ENCODE measurements at regions not wholly inside any gene's neighbourhood (a gene's known extent, or its start where the extent isn't known, plus 50 kb on each side); places are given as distances from the start of the nearest gene placed in this dataset.

DNA sequence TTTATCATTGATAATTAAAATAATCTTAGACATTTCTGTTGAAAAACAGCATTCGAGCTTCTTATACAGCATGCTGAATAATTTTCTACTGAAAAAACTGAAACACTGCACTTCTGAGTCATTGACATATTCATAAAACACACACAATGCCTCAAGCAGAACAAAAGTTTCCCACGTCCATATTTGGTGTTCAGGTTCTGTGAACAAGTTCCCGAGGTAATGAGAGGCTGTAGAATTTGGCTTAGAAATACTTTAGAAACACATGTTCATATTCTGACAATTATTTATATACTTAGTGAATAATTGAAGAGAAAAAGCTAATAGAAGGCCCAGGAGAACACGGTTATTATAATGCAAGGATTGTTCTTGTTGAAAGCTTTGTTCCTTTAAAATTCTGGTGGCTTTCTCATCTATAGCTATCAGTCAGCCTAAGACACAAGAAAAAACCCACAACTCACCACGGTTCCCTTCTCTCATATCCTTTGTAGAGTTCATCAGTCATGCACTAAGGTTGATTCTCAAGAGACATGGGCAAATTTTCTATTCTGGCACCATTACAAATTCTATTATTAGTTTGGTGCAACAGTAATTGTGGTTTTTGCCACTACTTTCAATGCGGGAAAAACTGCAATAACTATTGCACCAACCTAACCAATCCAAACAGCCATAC, 194.4 kb downstream of the TMX3 start:
- DNase-seq (ENCODE audit: low spot score): no peak

DNA sequence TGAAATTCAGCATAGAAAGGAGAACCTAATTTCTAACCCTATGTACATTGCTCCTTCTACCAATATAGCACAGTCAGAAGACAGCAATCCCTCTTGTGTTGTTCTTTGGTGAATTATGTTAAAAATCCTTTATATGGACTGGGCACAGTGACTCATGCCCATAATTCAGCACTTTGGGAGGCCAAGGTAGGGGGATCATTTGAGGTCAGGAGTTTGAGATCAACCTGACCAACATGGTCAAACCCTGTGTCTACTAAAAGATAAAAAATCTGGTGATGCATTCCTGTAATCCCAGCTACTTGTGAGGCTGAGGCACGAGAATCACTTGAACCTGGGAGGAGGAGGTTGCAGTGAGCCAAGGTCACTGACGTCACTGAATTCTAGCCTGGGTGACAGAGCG, 195.6 kb downstream of the TMX3 start:
- DNase-seq (ENCODE audit: low spot score): no peak

DNA sequence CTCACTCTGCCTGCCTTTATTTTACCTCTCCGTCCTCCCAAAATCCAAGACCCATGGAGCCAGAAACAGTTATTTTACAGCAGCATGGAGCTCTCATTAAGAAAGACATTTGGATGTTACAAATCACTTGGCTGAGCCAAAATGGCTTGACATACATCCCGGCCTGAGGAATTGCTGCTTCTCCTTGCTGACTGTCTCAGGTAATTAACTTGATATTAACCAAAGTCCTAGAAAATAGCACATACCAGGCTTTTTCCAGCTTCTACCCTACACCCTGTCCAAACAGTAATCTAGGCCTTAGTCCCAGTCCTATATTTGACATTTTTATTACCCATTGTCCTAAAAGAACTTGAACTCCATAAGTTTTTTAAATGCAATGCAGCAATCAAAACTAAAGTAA, 205.0 kb downstream of the TMX3 start:
- DNase-seq (ENCODE audit: low spot score): no peak

DNA sequence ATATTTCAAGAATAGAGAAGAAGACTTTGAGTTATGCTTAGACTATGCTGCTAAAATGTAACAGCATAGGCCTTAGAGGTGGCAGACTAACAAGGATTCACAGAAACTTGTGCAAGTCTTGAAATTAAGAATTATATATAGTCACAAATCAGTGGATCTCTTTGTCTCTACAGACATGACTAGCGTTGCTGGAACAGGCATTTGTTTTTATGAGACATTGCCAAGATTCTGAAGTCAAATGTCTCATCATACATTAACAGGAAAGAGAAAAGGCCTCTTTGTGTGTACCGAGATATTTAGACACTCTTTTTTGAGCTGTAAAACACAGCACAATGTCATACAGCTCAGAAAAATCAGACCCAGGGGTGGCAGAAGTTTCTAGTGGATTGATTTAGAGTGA, 207.1 kb downstream of the TMX3 start:
- DNase-seq (ENCODE audit: low spot score): peak; percentile 7

DNA sequence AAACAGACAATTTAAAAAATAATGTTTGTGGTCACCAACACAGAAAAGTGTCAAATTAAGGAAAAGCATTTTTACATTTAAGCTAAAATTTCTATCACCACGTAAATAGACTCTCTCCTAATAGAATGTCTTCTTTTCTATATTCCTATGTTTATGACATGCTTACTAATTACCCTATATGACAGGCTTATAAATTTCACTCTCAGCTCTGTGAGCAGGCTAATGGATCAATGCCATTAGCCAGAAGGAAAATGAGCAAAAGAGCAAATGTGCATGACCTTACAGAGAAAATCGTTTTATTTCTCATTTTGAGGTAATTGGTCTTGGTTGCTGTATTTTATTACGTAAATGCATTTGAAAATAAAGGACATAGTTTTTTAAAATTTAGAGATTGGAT, 209.7 kb downstream of the TMX3 start:
- no peak for DNase-seq (ENCODE audit: low spot score)

DNA sequence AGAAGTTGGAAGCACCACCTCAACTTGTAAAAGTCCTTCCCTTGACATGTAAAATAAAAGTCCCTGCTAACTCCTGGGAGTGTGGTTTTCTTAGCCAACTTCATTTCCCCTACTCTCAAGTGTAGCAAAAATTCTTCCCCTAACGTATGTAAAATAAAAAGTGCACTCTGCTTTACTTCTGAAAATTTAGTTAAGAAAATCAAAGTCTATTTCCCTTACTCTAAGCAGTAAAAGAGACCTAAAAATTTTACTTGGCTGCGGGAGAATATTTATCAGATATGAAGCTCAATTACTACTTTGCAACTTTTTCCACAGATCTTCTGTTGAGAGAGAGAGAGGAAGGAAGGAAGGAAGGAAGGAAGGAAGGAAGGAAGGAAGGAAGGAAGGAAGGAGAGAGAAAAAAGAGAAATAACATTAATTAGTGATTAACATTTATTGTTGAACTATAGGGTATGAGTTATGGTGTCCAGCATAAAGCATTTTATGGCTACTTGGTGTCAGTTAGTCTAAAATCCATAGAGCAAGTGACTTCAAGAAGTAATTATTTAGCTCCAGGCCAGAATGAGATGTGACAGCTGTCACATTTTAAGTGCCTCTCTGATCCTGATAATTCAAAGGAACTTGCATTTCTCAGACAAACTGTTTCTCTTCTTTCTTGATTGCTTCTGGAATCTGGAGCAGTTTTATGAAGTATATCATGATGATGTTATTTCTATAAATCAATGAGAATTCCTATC, 210.3 kb downstream of the TMX3 start:
- no peak for DNase-seq (ENCODE audit: low spot score)

DNA sequence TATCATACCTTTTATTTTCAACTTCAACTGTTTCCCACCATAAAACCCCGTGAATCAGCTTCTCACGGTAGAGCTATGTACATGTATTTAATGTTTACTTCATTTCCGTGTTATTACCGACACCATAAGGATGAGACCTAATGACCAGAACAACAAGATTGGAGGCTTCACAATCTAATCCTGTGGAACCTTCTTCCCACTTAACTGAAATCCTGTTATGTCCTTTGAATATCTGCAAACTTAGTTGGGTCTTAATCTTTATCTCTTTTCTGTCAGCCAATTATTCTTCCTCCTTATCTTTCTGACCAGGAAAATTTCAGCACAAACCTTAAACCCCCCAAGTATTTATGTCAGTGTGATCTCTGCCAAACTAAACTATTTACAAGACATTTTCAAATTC, 214.4 kb downstream of the TMX3 start:
- DNase-seq (ENCODE audit: low spot score): no peak

DNA sequence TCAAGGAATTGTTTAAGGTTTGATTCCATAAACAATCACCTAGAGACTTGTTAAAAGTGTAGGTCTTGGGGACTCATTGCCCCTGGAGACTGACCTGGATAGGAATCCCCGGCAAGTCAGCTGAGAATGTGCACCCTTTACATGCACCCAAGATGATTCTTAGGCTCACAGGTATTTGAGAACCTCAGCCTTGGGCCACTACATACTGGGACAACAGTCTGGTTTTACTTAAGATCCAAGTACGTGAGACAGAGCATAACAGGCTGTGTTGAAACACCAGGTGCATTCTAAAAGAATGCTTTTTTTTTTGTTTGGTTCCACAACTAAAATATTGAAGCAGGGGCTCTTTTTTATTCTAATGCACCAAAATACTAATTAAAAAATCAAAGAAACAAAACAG, 215.8 kb downstream of the TMX3 start:
- no peak for DNase-seq (ENCODE audit: low spot score)

DNA sequence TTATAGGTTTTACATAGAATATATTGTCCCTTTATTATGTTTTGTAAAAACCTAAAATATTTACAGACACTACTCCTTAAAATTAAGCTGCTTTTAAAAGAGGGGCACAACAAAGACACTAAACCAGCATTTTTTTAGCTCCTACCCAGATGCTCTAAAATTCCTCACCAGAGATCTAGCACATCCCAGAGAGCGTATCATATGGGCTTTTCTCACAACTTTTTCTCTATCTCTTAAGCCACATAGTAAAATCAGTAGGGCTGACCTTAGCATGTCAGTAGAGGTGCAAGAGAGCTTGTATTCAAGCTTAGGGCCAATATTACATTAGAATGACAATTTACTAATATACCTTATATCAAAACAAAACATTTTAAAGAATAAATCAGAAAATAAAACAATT, 216.3 kb downstream of the TMX3 start:
- no peak for DNase-seq (ENCODE audit: low spot score)

DNA sequence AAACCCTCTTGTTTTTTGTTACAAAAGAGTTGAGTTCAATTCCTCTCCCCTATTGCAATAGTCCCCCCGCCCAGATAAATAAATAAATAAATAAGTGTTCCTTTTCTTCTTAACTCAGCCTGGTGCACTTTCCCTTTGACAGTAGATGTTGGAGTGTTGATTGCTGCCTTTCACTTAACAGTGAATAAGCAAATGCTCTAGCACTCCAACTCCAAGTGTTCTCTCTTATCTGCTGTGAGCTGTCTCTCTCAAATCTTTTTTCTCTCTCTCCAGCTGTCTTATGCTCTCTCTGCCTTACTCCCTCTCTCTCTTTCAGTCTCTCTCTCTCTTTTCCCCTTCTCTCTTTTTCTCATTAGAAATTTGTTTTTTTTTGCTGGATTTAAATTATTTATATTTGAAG, 216.7 kb downstream of the TMX3 start:
- no peak for DNase-seq (ENCODE audit: low spot score)

DNA sequence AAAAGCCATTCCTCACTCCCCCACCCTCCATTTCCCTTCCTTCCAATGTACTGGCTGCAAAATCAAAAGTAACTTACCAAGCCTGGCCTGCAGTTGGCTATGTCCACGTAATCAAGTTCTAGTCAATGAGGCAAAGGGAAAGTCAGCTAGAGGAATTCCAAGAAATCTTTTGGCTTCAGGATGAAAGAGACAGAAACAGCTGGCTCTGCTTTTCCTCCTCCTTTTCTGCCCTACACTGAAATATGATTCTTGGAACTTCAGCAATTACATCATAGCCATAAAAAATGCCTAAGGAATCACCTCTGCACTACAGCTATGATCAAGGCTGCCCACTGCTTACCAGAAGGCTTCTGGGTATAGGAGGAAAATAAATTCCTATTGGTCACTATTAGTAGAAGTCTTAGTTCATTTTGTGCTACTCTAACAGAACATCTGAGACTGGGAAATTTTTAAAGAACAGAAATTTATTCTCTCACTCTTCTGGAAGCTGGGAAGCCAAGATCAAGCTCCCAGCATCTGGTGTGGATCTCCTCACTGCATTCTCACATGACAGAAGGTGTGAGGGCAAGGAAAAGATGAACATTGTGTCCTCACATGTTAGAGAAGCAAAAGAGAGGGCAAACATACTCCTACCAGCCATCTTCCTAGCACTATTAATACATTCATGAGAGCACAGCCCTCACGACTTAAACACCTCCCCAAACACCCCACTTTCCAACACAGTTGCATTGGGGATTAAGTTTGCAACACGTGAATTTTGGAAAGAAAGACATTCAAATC, 219.9 kb downstream of the TMX3 start:
- DNase-seq (ENCODE audit: low spot score): no peak

DNA sequence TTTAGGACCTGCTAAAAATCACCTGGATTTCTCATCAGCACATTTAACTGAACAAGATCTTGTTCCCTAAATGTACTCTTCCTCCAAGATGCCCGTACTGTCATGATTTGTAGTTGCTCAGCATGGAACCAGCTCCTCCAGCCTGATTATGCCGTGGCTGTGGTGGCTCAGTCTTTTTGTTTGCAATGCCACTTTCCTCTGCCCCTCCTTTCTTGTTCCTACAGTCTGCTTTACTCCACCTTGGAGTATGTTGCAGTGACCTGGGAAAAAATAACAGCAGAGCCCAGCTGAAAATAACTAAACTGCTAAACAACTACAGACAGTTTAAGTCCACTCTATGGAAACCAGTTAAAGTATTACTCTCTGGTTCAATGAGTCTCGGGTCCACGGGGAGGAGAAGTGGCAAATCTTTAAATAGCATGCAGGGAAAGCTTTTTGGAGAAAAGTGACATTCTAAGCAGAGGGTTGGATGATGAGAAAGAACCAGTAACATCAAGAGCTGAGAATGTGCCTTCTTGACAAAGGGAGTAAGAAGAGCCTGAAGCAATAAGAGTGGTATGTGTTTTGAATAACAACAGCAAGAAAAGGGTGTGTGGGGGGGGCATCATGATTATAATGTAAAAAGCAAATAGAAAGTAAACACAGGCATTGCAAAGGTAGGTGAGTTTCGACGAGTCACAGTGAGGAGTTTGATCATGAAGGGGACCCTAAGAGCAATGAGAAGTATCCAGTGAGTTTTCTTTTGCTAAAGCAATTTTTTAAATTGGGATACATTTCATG, 225.7 kb downstream of the TMX3 start:
- DNase-seq (ENCODE audit: low spot score): no peak

DNA sequence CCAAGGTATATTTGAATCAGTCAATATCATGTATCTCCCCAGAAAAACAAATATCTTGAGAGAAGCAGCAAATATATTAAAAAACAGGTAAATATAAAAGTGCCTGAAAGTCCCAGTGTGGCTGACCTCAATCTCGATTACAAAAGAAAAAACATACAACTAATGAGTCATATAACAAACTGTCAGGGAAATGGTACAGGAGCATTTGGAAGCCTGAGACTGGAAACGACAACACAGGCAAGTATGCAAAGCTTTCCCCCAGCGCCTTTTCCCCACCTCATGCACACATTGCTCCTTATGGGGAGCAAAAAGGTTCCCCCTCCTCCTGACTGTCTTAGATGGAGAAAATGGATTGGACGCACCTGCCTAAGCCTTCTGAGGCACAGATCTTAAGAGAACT, 230.7 kb downstream of the TMX3 start:
- DNase-seq (ENCODE audit: low spot score): no peak

DNA sequence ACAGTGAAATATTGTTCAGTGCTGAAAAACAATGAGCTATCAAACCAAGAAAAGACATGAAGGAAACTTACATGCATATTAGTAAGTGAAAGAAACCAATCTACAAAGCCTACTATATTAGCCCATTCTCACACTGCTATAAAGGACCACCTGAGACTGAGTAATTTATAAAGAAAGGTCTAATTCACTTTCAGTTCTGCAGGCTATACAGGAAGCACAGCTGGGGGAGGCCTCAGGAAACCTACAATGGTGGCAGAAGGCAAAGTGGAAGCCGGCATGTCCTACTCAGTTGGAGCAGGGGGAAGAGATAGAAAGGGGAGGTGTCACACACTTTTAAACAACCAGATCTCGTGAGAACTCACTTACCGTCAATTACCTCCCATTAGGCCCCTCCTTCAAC, 232.1 kb downstream of the TMX3 start:
- no peak for DNase-seq (ENCODE audit: low spot score)

DNA sequence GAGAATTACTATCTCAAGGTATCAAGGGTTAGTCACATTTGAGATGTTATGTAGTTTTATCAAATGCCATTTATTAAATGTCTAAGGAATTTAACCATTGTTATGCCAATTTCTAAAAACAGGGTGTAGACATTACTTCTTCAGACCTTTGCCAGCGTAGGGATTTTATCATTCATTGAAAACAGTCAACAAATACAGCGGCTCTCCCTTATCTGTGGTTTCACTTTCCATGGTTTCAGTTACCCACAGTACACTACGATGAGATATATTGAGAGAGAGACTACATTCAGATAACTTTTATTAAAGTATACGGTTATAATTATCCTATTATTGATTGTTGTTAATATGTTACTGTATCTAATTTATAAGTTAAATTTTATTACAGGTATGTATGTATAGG, 234.7 kb downstream of the TMX3 start:
- DNase-seq (ENCODE audit: low spot score): no peak

DNA sequence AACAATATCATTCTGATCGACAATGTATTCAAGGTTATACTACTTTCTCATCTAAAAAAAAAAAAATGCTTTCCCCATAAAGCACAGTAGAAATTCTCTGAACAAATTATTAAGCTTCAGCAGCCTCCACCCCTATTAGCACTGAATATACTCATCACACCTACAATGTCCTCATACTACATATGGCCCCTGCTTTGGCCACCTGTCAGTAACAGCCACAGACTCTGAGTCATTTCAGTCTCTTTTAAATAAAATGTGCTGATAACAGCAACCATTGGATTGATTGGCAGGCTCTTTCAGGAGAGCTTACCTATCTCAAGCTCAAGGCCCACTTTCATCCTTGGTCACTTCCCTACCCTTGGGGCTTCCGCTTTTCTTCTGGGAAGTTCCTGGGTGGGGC, 236.7 kb downstream of the TMX3 start:
- no peak for DNase-seq (ENCODE audit: low spot score)

DNA sequence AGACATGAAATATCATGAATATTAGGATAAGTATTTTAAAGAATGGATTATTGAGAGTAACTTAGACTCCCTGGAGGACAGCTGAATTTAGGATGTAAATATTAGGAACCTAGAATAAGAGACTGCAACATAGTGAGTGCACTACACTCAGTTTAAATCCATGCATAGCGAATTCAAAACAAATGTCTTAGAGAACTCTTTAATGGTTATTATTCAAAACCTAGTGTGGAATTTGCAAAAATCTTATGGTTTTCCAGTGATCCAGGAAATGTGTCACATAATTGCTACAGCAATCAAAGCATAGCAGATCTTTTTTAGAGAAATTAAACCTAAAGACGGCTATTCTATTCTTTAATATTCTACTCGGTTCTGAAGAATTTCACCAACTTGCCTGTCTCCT, 239.0 kb downstream of the TMX3 start:
- DNase-seq (ENCODE audit: low spot score): no peak

DNA sequence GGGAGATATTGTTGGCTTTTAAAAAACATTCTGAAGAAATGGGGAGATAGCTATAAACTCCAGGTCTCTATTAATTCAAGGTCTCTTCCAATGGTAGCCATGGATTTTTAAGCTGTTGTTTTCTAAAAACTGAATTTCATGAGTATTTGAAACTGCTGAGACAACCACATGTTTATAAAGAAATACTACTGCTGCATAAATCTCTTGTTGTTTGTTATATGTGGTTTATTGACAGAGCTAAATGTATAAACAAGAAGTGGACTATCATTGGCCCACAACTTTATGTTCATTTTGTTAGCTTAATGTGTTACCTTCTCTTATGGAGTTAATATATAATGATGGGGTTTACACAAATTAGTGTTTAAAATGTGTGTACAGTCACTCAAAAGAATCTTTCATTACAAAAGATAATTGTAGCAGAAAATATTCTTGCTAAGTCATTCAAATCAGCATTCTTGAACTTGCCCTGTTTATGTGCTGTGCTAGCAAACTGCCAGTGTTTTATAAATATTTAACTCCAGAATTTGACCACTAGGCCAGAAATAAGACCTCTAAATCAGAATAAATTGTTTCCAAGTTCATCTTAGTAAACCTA, 242.1 kb downstream of the TMX3 start:
- no peak for DNase-seq (ENCODE audit: low spot score)

DNA sequence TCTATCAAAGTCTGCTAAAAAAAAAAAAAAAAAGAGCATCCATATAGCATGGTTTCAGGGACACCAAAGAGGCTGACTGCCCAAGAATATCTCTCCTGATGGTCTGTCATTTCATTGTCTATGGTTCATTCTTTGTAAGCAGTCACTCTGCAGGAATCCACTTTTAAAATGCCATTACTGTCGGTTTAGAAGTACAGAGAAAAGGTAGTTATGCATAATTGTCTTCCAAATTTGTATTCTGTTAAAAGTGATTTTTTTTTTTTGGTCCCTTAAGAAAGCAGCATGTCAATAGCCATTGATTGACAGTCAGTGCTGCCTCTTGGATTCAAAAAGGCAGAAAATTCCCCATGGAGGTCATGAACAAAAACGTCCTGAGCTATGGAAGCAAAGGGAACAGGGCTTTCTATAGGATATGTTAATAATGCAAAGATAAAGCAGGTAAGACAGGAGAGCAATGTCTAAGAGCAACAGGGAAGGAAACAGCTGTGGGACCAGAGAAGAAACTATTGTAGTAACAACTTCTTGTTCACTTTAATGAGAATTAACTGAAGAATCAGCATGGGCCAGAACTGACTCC, 245.8 kb downstream of the TMX3 start:
- DNase-seq (ENCODE audit: low spot score): no peak

DNA sequence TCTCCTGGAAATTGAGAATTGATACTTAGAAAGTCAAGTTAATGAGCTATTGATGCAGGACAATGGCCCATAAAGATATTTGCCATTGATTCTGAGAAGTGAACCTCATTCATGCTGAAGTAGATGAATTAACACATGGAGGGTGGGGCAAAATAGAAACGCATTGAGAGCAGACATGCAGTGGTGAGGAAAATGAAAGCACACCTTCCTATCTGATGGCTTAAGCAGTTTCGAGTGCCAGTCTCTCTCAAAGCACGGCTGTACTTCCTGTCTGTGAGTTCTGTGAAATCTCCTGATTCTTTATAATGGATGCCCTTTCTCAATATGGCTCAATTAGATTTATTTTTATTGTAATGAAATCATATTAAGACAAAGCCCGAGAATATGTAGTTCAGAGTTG, 247.0 kb downstream of the TMX3 start:
- no peak for DNase-seq (ENCODE audit: low spot score)

DNA sequence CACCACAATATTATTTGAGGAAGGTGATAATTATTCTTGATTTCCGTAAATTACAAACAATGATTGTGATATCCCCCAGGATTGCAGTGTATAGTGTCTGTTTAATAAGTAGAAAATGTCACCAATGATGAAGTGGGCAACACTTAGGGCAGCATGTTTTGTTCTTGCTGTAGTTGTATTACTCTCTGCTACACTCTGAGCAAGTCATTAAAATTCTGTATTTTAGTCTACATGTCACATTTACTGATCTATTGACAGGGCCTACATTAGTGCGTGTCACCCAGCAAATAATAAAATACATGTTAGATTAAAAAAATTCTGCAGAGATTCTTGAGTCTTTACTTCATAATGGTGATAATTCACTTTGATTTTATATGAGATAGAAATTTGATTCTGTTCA, 247.6 kb downstream of the TMX3 start:
- no peak for DNase-seq (ENCODE audit: low spot score)

DNA sequence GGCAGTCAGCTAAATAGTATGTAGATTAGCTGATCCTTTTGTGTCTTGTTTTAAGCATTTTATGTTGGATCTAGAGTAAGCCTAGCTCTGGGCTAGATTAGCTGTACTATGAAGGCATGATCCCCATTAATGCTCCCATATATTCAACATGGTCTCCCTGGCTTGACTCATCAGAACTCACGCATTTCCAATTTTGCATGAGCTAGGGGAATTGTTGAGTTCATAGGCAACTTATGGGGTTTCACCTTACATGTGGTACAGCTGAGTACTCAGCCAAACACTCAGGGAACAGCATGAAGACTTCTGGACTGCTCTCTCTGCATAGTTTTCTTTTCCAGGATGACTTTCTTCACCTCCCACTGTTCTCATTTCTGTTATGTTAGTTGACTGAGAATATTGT, 248.2 kb downstream of the TMX3 start:
- no peak for DNase-seq (ENCODE audit: low spot score)

Data from pons (tissue), 1 donor.